ENCODE measurements at regions not wholly inside any gene's neighbourhood (a gene's known extent, or its start where the extent isn't known, plus 50 kb on each side); places are given as distances from the start of the nearest gene placed in this dataset.
A peak's percentile ranks its signal among the peaks of the same experiment; 100 is the strongest.
"Not testable (repeated sequence)": the region's sequence is repeated elsewhere in the genome, so short reads cannot be mapped to it uniquely, and the experiment has no call there.

DNA sequence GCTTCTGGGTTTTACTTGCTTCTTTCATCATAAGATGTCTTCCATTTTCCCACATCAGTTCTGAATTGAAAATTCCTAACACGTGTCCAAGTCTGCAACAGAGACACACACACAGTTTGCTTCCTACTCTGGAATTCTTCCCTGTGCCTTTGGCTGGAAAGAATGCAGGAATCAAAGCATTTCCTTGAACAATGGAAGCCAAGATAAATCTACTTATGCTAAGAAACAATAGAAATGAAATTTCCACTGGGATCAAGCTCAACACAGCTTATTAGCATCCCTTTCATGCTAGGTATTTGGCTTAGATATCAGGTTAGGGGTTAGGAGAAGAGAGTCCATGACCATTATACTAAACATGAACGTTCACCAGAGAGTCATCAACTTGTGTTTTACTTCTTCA, 101.1 kb upstream of the SCAF8 start:
- H3K9me3 ChIP-seq (ENCODE audit: low read depth, low read length): no peaks in the 10 kb centered on the region
- H2AFZ ChIP-seq (ENCODE audit: low read length): no peak overlapping the region
- no peak overlapping the region for H3K27ac ChIP-seq (ENCODE audit: low read depth, low read length)
- TF ChIP-seq, protein P1, sequence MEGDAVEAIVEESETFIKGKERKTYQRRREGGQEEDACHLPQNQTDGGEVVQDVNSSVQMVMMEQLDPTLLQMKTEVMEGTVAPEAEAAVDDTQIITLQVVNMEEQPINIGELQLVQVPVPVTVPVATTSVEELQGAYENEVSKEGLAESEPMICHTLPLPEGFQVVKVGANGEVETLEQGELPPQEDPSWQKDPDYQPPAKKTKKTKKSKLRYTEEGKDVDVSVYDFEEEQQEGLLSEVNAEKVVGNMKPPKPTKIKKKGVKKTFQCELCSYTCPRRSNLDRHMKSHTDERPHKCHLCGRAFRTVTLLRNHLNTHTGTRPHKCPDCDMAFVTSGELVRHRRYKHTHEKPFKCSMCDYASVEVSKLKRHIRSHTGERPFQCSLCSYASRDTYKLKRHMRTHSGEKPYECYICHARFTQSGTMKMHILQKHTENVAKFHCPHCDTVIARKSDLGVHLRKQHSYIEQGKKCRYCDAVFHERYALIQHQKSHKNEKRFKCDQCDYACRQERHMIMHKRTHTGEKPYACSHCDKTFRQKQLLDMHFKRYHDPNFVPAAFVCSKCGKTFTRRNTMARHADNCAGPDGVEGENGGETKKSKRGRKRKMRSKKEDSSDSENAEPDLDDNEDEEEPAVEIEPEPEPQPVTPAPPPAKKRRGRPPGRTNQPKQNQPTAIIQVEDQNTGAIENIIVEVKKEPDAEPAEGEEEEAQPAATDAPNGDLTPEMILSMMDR (IDR thresholded peaks at IDR 0.05; ENCODE audit: extremely low read depth, low read depth, low read length): no peak
- H3K79me2 ChIP-seq (ENCODE audit: insufficient read depth, low read length): no peaks in the 10 kb centered on the region
- no peaks in the 10 kb centered on the region for H4K20me1 ChIP-seq (ENCODE audit: insufficient read depth, low read length)
- H3K4me3 ChIP-seq (ENCODE audit: insufficient read depth, low read length): no peak overlapping the region
- no peaks in the 10 kb centered on the region for H3K4me1 ChIP-seq (ENCODE audit: insufficient read depth, low read length)
- no peak for DNase-seq (ENCODE audit: insufficient read length, low spot score, missing footprints)
- no peak overlapping the region for H3K4me2 ChIP-seq (ENCODE audit: insufficient read depth, low read length)
- H3K36me3 ChIP-seq (ENCODE audit: insufficient read depth, low read length): no peaks in the 10 kb centered on the region
- H3K27me3 ChIP-seq (ENCODE audit: insufficient read depth, low read length): no peaks in the 10 kb centered on the region

DNA sequence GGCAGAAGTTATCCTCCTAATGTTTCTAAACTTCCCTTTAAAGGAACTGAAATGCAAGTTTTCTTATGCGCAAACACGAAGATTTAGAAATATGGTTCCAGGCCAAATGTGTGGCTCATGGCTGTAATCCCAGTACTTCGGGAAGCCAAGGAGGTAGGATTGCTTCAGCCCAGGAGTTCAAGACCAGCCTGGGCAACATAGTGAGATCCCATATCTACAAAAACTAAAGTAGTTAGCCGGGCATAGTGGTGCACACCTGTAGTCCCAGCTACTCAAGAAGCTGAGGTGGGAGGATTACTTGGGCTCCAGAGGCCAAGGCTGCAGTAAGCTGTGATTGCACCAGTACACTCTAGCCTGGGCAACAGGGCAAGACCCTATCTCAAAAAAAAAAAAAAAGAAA, 95.8 kb upstream of the SCAF8 start:
- TF ChIP-seq, protein P1 (IDR thresholded peaks at IDR 0.05; ENCODE audit: extremely low read depth, low read depth, low read length): no peak
- Histone ChIP-seq H3K4me1 (ENCODE audit: insufficient read depth, low read length) (no peaks in the 10 kb centered on the region), H3K27me3 (ENCODE audit: insufficient read depth, low read length) (no peaks in the 10 kb centered on the region), H3K27ac (ENCODE audit: low read depth, low read length) (no peak overlapping the region), H2AFZ (ENCODE audit: low read length) (no peak overlapping the region), H3K79me2 (ENCODE audit: insufficient read depth, low read length) (no peaks in the 10 kb centered on the region), H4K20me1 (ENCODE audit: insufficient read depth, low read length) (no peaks in the 10 kb centered on the region), H3K4me2 (ENCODE audit: insufficient read depth, low read length) (no peak overlapping the region), H3K36me3 (ENCODE audit: insufficient read depth, low read length) (no peaks in the 10 kb centered on the region), H3K9me3 (ENCODE audit: low read depth, low read length) (no peaks in the 10 kb centered on the region), H3K4me3 (ENCODE audit: insufficient read depth, low read length) (no peak overlapping the region)
- DNase-seq (ENCODE audit: insufficient read length, low spot score, missing footprints): no peak

DNA sequence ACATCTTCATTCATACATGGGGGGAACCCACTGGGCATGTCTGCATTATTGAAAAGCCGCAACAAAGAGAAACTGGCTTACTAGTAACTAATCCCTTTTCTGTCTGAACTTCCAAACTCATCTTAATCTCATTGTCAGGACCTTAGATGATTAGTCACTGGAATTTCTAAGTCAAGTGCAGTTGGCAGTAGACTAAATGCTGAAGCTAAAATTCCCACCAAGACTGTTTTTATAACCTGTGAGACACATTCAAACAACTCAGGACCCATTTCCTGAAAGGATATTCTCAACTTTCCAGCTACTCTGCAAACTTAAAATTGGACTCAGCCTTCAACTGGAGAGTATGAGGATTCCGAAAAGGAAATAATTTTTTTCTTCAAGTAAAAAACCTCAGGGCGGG, 94.8 kb upstream of the SCAF8 start:
- TF ChIP-seq, protein P1 (IDR thresholded peaks at IDR 0.05; ENCODE audit: extremely low read depth, low read depth, low read length): no peak
- H3K9me3 ChIP-seq (ENCODE audit: low read depth, low read length): no peaks in the 10 kb centered on the region
- DNase-seq (ENCODE audit: insufficient read length, low spot score, missing footprints): peak; percentile 72
- H3K27ac ChIP-seq (ENCODE audit: low read depth, low read length): no peak overlapping the region
- H4K20me1 ChIP-seq (ENCODE audit: insufficient read depth, low read length): no peaks in the 10 kb centered on the region
- no peak overlapping the region for H3K4me3 ChIP-seq (ENCODE audit: insufficient read depth, low read length)
- peak overlapping the region; percentile 28 for H3K4me2 ChIP-seq (ENCODE audit: insufficient read depth, low read length)
- H3K4me1 ChIP-seq (ENCODE audit: insufficient read depth, low read length): no peaks in the 10 kb centered on the region
- H3K36me3 ChIP-seq (ENCODE audit: insufficient read depth, low read length): no peaks in the 10 kb centered on the region
- H3K79me2 ChIP-seq (ENCODE audit: insufficient read depth, low read length): no peaks in the 10 kb centered on the region
- H3K27me3 ChIP-seq (ENCODE audit: insufficient read depth, low read length): no peaks in the 10 kb centered on the region
- H2AFZ ChIP-seq (ENCODE audit: low read length): no peak overlapping the region

DNA sequence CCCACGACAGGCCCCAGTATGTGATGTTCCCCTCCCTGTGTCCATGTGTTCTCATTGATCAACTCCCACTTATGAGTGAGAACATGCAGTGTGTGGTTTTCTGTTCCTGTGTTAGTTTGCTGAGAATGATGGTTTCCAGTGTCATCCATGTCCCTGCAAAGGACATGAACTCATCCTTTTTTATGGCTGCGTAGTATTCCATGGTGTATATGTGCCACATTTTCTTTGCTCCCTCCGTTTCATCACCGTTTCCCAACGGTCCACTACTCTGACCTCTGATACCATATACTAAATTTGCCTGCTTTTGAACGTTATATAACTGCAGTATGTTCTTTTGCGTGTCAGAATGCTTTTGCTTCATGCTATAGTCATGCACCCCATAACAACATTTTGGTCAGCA, 94.0 kb upstream of the SCAF8 start:
- H3K9me3 ChIP-seq (ENCODE audit: low read depth, low read length); H3K79me2 ChIP-seq (ENCODE audit: insufficient read depth, low read length); H4K20me1 ChIP-seq (ENCODE audit: insufficient read depth, low read length); H3K27ac ChIP-seq (ENCODE audit: low read depth, low read length); H3K4me1 ChIP-seq (ENCODE audit: insufficient read depth, low read length); H3K36me3 ChIP-seq (ENCODE audit: insufficient read depth, low read length); DNase-seq (ENCODE audit: insufficient read length, low spot score, missing footprints); H3K27me3 ChIP-seq (ENCODE audit: insufficient read depth, low read length); H3K4me2 ChIP-seq (ENCODE audit: insufficient read depth, low read length); H3K4me3 ChIP-seq (ENCODE audit: insufficient read depth, low read length); H2AFZ ChIP-seq (ENCODE audit: low read length): not testable (repeated sequence)
